HG02852 (cell line): ENCODE measurements at regions not wholly inside any gene's neighbourhood (a gene's known extent, or its start where the extent isn't known, plus 50 kb on each side); places are given as distances from the start of the nearest gene placed in this dataset.

Source experiments
- ATAC-seq: cut with Tn5 transposase; IDR thresholded peaks from one replicate; pipeline ENCODE4 v1.9.1; 2021; ENCODE audit warnings: mild to moderate bottlenecking, moderate library complexity; ENCODE audit not compliant: unreplicated experiment

GRCh38 chr4:154107337-154107736 lies 318.5 kb upstream of the SFRP2 start:
- ATAC-seq, result no peak

GRCh38 chr4:154088741-154089140 lies 299.9 kb upstream of the SFRP2 start:
- ATAC-seq, result no peak

- ATAC-seq, result no peak
Observed at GRCh38 chr4:154086247-154086646, 297.4 kb upstream of the SFRP2 start.

GRCh38 chr4:154084864-154085263 lies 296.0 kb upstream of the SFRP2 start:
- no peak for ATAC-seq

- peak; percentile 57 for ATAC-seq
Observed at GRCh38 chr4:154082760-154083535, 294.1 kb upstream of the SFRP2 start.

GRCh38 chr4:154081391-154081790 lies 292.5 kb upstream of the SFRP2 start:
- no peak for ATAC-seq

- ATAC-seq, result no peak
Observed at GRCh38 chr4:154078504-154079350, 289.8 kb upstream of the SFRP2 start.

- ATAC-seq, result no peak
Observed at GRCh38 chr4:154076921-154077320, 288.0 kb upstream of the SFRP2 start.

GRCh38 chr4:154073107-154073822 lies 284.4 kb upstream of the SFRP2 start:
- no peak for ATAC-seq

GRCh38 chr4:154067786-154068185 lies 278.9 kb upstream of the SFRP2 start:
- no peak for ATAC-seq

- ATAC-seq, result no peak
Observed at GRCh38 chr4:154065368-154065767, 276.5 kb upstream of the SFRP2 start.

- ATAC-seq, result no peak
Observed at GRCh38 chr4:154064244-154064643, 275.4 kb upstream of the SFRP2 start.

- no peak for ATAC-seq
Observed at GRCh38 chr4:154049457-154050181, 260.7 kb upstream of the SFRP2 start.

- ATAC-seq, result no peak
Observed at GRCh38 chr4:154047733-154048132, 258.9 kb upstream of the SFRP2 start.

GRCh38 chr4:154044742-154045485 lies 256.0 kb upstream of the SFRP2 start:
- ATAC-seq, result no peak

- no peak for ATAC-seq
Observed at GRCh38 chr4:154044108-154044531, 255.2 kb upstream of the SFRP2 start.

GRCh38 chr4:154041640-154042039 lies 252.8 kb upstream of the SFRP2 start:
- ATAC-seq, result no peak

- no peak for ATAC-seq
Observed at GRCh38 chr4:154039435-154040343, 250.8 kb upstream of the SFRP2 start.

GRCh38 chr4:154036856-154037255 lies 248.0 kb upstream of the SFRP2 start:
- no peak for ATAC-seq
